SK-N-SH (cell line): ENCODE measurements at regions not wholly inside any gene's neighbourhood (a gene's known extent, or its start where the extent isn't known, plus 50 kb on each side); places are given as distances from the start of the nearest gene placed in this dataset.

Experiments
- CTCF ChIP-seq: fragments of 200-600 bp; sonication (generic); IDR thresholded peaks from 2 replicates; pipeline ENCODE4 v1.6.1; 2017; ENCODE audit warnings: antibody characterized with exemption, mild to moderate bottlenecking, moderate library complexity
- EZH2phosphoT487 ChIP-seq: fragments of 200-600 bp; sonication (generic); IDR thresholded peaks from 2 replicates; pipeline ENCODE4 v1.6.1; 2017; ENCODE audit warnings: low read depth, mixed run types, mild to moderate bottlenecking, antibody characterized with exemption, moderate library complexity, borderline replicate concordance
- FOXJ3 ChIP-seq: sonication (generic); formaldehyde crosslinking; IDR thresholded peaks from 2 replicates; pipeline ENCODE4 v1.5.1; 2020; ENCODE audit warnings: mild to moderate bottlenecking, missing genetic modification reagents
- NFIC ChIP-seq: IDR thresholded peaks from 2 replicates; pipeline ENCODE4 v1.4.0; 2012; ENCODE audit warnings: borderline replicate concordance
- POLR2AphosphoS5 ChIP-seq: IDR thresholded peaks from 2 replicates; pipeline ENCODE4 v1.6.1; 2012; ENCODE audit warnings: low read depth, low read length
- TCF12 ChIP-seq: IDR thresholded peaks from 2 replicates; pipeline ENCODE4 v1.4.0; 2012
- YY1 ChIP-seq: IDR thresholded peaks from 2 replicates; pipeline ENCODE4 v1.4.0; 2012; ENCODE audit warnings: low read depth, mild to moderate bottlenecking

- TF ChIP-seq CTCF (no peak), EZH2phosphoT487 (no peak), POLR2AphosphoS5 (no peak), FOXJ3 (CRISPR knock-in tag) (no peak), TCF12 (no peak), YY1 (no peak), NFIC (no peak)
These were observed 264.4 kb upstream of the WWC1 start for GRCh38 chr5:168027007-168027406.
